M059J (cell line): ENCODE measurements at regions not wholly inside any gene's neighbourhood (a gene's known extent, or its start where the extent isn't known, plus 50 kb on each side); places are given as distances from the start of the nearest gene placed in this dataset.
A peak's percentile ranks its signal among the peaks of the same experiment; 100 is the strongest.
"Not testable (repeated sequence)": the region's sequence is repeated elsewhere in the genome, so short reads cannot be mapped to it uniquely, and the experiment has no call there.

Experiments used
- DNase-seq: peaks from one replicate; pipeline ENCODE4 v3.0.0-alpha.2; 2012; ENCODE audit warnings: low read depth

- no peak for DNase-seq
Observed at GRCh38 chr15:69601711-69602504, 149.3 kb downstream of the RPLP1 start.

- DNase-seq: peak; percentile 29
Observed at GRCh38 chr15:69602921-69603320, 150.3 kb downstream of the RPLP1 start.

GRCh38 chr15:69603369-69604071 is 150.9 kb downstream of the RPLP1 start:
- no peak for DNase-seq

- peak; percentile 19 for DNase-seq
Observed at GRCh38 chr15:69604072-69604411, 151.4 kb downstream of the RPLP1 start.

DNA sequence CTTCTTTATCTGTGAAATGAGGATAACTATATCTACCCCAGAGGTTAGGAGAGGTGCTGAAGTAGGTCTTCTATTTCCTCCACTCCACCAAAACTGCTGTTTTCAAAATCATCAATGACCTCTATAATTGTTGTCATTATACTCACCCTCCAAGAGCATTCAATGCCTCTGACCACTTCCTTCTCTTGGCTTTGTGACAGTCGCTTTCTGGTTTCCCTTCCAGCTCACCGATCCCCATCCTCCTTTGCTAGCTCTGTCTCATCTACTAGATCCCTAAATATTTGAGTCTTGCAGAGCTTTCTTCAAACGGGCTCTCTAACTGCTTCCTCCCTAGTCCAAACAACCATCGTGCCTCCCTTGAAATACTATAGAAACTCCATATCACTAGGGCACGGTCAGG is 153.5 kb downstream of the RPLP1 start:
- DNase-seq: peak; percentile 6

DNA sequence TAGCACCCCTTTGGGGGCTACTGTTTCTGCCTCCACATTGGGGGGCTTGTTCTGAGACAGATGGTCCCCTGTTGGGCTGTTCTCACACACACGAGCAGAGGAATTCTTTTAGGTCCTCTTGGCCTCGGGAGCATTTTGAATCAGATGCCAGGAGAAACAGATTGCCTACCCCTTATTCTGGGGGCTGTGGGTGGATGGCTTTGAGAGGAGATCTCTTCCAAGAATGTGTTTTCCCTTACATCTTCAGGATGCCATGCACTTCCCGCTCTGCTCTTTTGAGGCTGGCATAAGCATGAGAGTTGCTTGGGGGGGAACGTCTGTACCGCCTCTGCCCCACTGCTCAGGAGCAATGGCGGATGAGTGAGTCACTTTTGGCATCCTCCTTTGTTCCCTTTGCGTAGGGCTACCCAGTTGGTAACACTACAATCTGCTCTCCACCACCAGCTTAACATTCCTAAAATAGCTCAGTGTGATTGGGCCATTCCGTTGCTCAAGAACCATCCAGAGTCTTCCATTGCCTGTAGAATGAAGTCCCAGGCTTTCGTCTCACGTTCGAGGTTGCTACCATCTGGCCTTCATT is 154.4 kb downstream of the RPLP1 start:
- DNase-seq: peak; percentile 55

- no peak for DNase-seq
Observed at GRCh38 chr15:69608661-69609060, 156.0 kb downstream of the RPLP1 start.

- peak; percentile 86 for DNase-seq
Observed at GRCh38 chr15:69609176-69609575, 156.6 kb downstream of the RPLP1 start.

DNA sequence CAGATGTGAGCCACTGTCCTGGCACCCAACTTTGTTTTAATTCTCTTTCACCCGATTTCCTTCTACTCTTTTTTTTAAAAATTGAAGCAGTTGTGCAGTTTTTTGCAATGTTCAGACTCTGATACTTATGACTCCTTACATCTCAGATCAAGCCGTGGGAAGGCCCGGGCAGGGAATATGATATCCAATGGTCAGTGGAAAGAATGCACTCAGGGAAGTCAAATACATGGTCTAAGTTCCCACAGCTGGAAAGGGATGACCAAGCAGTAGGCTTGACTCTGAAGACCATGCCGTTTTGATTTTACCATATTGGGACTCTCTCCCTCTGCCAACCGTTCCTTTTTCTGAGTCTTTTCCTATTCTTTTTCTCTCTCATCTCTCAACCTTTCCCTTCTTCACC is 157.2 kb downstream of the RPLP1 start:
- no peak for DNase-seq

DNA sequence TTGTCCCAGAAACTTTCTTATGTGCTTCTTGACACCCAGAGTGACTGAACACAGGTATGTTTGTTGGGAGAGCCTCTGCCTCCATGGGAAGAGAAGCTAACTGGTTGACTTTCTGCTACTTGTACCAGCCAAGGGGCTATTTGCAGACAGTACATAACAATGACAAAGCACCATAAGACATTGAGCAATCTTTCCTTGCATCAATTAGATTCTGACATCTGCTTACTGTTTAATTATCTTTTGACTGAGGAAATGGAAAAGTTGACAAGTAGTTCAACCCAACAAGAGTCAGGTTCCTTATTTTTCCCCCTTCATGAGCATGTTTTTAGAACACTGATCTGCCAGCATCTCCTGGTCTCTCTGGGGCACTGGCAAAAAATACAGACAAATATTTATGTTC is 157.7 kb downstream of the RPLP1 start:
- no peak for DNase-seq

DNA sequence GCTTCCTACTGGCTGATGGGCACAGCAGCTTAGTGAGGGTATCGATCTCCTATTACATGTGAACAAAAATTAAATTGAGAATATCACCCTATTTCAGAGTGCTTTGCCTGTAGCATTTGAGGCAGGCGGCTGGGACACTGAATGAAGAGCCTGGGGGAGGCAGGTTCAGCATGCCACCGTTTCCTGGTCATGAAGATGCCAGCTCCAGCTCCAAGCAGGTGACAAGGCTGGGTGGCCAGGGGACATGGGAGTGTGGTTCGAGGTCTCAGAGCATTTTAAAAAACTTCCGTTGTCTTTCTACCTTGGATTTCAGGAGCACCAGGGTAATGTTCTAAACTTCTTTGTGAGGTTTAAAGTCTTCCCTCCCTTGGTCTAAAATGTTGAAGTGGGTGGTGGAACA is 158.2 kb downstream of the RPLP1 start:
- DNase-seq: no peak

- no peak for DNase-seq
Observed at GRCh38 chr15:69612112-69612511, 159.5 kb downstream of the RPLP1 start.

- DNase-seq: no peak
Observed at GRCh38 chr15:69613182-69613581, 160.6 kb downstream of the RPLP1 start.

DNA sequence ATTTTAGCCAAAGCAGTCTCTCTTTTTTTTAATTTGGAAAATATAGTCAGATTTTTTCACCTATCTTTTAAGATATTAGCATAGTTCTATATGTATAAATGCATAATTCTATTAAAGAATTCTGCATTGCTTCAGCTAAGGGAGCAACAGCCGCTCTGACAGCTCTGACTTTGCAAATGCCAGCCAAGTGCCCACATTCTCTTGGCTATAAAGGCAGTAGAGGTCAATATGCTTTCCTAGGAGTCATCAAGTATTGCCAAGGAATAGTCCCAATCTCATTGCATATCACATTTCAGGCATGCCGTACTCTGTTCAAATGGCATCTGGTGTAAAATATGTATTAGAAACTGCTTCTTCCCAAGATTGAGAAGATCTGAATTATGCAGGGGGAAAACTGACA is 161.4 kb downstream of the RPLP1 start:
- no peak for DNase-seq

- no peak for DNase-seq
Observed at GRCh38 chr15:69615736-69616135, 163.1 kb downstream of the RPLP1 start.

GRCh38 chr15:69616558-69616957 is 163.9 kb downstream of the RPLP1 start:
- DNase-seq: no peak

DNA sequence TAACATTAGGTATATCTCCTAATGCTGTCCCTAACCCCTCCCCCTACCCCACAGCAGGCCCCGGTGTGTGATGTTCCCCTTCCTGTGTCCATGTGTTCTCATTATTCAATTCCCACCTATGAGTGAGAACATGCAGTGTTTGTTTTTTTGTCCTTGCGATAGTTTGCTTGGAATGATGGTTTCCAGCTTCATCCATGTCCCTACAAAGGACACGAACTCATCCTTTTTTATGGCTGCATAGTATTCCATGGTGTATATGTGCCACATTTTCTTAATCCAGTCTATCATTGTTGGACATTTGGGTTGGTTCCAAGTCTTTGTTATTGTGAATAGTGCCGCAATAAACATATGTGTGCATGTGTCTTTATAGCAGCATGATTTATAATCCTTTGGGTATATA is 164.5 kb downstream of the RPLP1 start:
- DNase-seq: not testable (repeated sequence)

DNA sequence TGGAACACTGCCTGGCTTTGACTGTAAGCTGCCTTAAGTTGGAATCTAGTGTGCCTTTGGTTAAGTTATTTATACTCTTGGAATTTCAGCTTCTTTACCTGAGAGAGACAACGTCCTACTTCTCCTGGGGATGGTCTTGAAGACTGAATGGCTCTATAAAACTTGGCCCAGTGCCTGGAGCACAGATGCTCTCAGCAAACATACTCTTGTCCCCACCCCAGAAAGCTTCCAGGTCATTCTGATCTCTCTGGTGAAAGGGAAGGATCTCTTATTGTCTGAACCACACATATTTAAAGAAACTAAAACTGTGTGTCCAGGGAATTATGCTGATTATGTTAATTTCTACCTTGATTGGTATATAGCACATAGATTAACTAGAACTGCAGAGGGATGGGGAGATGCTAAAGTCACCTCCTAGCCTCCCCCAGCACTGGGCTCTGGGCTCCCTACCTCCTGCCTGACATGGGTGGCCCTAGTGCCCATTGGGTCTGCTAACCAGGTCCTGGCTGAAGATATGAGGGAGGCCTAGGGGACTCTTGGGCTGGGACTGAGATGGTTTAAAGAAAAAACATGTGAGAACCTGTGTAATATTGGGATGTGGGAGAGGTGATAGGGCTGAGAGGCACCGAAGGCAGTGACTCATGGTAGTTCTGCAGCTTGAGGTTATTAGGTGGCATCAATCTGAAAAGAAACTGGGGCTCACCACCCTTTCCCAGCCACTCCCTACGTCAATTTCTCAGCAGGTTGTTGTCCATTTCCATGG is 171.0 kb downstream of the RPLP1 start:
- DNase-seq: peak; percentile 28

- DNase-seq: no peak
Observed at GRCh38 chr15:69624155-69624520, 171.5 kb downstream of the RPLP1 start.

DNA sequence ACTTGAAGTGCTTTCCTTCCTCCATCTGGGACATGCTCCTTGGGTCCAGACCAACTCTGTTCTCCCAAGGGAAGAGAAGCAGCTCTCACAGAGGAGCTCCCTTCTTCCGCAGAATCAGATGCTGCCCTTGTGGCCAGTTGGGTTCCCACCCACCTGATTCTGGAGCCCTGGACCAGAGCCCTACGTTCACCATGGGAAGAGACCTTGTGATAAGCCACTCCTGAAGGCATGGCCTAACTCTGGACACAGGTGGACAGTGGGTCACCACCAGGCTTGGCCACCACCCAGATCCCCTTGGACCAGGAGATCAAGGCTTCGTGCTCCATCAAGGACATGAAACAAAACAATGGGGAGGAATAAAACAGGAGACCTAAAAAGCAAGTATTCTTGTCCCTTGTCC is 172.2 kb downstream of the RPLP1 start:
- DNase-seq: no peak

GRCh38 chr15:69625328-69625727 is 172.7 kb downstream of the RPLP1 start:
- DNase-seq: no peak
